HG03025 (cell line): ENCODE measurements at regions not wholly inside any gene's neighbourhood (a gene's known extent, or its start where the extent isn't known, plus 50 kb on each side); places are given as distances from the start of the nearest gene placed in this dataset.

Source experiments
- ATAC-seq: cut with Tn5 transposase; IDR thresholded peaks from one replicate; pipeline ENCODE4 v1.9.1; 2021; ENCODE audit warnings: mild to moderate bottlenecking, moderate library complexity; ENCODE audit not compliant: unreplicated experiment, low FRiP score

DNA sequence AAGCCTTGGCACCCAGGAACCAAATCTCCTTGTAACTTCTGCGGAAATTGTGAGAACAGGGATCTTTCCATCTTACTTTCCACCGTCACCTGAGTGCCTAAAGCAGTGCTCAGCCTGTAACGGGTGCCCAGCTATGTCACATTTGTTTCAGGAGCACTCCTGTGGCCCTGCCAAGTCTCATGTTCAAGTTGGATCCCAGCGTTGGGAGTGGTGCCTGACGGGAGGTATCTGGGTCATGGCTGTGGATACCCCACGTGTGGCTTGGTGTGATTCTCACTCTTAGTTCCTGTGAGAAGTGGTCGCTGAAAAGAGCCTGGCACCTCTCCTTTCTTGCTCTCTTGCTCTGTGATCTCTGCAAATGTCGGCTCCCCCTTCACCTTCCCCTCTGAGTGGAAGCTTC, 114.9 kb downstream of the UQCRFS1 start:
- no peak for ATAC-seq

DNA sequence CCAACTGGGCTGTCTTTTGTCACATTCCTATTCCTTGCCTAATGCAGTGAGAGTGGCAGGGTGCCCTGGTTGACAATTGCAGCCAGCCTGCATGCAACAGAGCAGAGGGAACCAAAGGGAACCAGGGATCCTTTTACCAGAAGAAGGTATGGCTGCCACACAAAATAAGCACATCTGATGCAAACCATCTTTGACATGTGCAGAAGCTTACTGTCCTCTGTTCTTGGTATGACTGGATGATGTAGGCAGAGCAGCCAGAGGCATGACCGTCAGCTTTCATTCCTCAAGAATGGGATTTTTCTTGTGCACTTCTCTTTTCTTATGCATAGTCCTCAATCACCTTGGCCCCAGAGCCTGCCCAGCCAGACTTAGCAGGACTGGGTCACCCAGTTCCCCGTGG, 116.1 kb downstream of the UQCRFS1 start:
- ATAC-seq: no peak

DNA sequence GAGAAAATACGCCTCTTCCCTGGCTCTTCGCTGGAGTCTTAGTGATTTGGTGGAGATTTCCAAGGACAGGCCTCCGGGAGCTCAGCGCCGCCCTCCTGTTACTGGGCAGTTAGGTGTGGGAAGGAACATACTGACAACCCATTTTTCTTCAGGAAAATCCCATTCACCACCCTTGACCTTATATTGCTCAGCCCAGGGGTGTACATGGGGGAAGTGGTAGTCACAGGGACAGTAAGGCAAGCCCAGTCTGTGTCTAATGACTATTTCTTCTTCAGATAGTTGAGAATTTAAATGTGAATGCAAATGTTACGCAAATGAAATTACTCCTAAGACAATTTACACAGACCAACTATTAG, 119.4 kb downstream of the UQCRFS1 start:
- ATAC-seq: no peak

DNA sequence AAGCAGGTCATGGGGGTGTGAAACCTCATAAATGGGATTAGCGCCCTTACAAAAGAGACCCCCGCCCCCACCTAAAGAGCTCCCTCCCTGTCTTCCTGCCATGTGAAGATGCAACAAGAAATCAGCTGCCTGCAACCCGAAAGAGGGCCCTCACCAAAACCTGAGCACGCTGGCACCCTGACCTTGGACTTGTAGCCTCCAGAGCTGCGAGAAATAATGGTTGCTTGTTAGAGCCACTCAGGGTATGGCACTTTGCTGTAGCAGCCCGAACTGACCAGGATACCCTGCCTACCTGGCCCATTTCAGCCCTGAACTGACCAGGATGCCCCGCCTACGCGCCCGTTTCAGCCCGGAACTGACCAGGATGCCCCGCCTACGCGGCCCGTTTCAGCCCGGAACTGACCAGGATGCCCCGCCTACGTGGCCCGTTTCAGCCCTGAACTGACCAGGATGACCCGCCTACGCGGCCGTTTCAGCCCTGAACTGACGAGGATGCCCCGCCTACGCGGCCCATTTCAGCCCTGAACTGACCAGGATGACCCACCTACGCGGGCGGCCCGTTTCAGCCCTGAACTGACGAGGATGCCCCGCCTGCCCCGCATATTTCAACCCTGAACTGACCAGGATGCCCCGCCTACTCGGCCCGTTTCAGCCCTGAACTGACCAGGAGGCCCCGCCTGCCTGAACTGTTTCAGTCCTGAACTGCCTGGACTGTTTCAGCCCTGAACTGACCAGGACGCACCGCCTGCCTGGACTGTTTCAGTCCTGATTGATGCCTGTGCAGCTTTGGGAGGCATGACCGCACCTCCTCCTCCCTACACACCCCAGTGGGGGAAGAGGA, 120.0 kb downstream of the UQCRFS1 start:
- no peak for ATAC-seq

DNA sequence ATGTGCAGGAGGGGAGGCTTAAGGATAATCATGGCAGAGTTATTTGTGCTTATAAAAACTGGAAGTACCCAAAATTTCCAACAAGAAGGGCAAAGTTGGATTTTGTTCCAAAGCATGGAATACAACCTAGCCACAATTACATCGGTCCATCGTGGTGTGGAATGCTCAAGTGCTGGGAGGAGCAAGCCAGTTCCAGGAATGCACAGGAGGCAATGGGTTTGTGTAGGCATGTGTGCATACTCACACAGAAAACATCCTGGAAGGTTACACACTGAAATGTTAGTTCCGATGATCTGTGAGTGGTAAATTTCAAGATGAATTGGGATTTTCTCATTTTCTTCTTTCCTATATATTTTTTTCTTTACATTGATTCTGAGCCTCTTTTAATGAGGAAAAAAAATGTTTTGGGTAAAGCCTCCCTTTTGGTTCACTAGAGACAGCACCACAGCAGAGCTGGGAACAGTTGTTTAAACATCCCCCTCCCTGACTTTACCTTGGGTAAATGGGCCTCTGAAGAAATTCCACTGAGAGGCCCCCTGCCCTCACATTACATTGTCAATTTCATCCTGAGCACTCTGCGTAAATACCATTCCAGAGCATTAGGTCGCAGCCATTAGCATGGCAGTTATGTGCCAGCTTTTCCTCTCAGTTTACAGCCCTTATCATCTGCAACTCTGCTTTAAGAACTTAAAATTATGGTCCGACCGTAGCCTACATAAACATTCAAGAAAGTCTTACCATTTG, 122.0 kb downstream of the UQCRFS1 start:
- ATAC-seq: no peak

DNA sequence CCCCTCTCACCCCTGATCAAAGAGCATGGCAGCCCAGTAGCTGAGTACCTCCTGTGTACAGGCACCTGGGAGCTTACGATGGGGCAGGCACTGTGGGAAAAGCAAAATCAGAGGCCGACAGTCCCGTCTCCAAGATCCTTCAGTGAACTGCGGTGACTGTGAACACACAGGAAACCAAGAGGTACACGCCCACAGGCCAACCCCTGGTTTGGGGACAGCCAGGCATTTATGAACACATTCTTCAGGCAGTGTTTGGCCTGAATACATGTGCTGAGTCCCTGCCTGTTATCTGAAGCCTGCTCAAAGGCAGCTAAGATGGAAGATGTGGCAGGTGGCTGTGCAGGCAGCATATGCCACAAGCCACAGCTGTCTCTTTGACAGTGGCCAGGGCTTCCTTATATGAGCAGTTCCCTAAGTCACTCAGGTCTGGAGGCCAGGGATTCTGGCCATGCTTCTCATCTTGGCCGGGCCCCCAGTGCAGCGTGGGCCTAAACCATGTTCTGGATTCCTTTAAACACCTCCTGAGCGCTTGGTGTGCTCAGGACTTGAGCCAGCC, 123.6 kb downstream of the UQCRFS1 start:
- ATAC-seq: no peak

DNA sequence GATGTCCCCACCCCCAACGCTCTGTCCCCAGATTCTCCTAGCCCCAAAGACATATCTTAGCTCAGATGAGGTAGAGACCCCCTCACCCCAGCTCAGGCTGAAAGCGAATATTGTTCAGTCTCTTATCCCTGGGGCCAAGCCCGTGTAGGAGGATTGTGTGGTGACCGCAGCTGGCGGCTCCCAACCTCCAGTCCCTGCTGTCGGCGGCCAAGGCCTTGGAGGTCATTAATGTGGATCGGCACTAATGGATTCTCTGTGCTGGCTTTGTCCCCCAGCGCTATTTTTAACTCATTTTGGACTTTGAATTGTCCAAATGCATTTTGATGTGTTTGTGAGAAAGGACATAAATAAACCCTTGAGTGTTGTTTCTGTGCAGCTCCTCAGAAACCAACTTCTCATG, 124.2 kb downstream of the UQCRFS1 start:
- no peak for ATAC-seq

DNA sequence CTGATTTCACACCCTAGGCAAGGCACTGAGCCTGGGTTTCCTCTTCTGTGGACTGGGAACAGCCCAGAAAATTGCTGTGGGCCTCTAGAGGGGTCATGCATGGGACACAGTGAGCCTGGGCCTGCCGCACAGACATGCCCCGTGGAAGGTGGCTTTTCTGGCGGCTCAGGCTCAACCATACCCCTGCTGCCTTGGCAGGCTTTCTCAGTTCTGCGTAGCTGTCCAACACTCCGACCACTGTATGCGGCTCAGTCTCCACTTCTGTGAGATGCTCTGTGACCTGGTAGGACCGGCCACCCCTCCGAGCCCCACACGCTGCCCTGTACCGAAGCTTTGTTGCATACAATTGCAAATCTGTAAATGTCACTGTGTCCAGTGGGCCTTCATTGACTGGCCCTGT, 126.3 kb downstream of the UQCRFS1 start:
- no peak for ATAC-seq

DNA sequence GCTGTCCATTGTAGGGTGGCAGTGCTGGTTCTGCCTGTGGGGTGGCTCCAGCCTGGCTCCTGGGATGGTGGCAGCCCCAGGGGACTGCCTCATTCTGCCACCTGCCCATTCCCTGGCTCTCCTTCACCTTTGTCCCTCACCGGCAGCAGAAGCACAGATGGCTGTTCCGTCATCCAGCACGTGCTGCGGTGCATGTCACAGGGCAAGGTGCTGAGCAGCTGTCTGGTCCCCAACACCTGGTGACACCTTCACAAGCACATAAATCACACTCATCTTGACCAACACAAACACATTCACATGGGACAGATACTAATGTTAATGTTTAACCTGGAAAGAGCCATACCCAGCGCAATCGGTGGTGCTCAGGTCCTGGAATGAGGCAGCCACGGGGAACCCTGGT, 126.8 kb downstream of the UQCRFS1 start:
- no peak for ATAC-seq

DNA sequence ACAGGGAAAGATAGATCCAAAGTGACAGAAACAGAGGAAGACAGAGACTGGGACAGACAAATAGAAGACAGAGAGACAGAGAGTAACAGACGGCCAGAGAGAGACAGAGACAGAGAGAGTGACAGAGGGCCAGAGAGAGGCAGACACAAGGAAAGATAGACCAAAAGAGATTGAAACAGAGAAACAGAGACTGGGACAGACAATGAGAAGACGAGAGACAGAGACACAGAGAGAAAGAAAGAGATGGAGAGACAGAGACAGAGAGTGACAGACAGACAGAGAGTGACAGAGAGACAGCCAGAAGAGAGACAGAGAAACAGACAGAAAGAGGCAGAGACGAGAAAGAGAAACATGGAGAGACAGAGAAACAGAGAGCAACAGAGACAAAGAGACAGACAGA, 127.3 kb downstream of the UQCRFS1 start:
- ATAC-seq: no peak

DNA sequence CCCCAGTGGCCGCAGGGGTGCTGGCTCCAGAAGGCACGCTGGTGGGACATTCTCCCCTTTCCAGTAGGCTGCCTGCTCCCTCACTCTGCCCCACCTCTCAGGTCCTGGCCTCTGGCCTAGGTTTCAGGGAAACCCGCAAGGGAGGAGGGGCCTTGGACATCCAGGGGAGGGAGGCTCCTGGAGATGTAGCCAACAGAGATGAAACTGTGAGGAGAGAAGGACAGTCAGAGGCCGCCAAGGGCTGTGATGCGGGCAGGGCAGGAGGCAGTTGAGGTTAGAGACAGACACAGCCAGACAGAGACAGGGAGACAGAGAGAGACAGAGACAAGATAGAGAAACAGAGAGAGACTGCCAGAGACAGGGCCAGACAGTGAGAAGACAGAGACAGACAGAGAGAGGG, 127.7 kb downstream of the UQCRFS1 start:
- no peak for ATAC-seq

DNA sequence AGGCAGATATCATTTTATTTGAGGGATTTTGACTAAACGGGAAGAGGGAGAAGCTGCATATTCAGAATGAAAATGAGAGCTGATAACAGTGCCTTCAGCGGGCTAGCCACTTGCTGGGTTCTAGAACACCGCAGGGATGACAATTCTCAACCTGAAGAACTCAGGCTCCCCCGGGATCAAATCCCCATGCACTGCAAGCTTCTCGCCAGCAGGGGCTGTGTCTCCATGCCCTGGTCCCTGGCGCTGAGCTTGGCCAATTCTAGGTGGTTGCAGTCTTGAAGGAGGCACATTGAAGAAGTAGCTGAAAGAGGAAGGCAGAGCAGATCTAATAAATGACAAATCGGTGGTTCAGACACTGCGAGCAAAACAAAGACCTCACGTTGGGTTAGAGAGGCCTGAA, 128.7 kb downstream of the UQCRFS1 start:
- no peak for ATAC-seq

DNA sequence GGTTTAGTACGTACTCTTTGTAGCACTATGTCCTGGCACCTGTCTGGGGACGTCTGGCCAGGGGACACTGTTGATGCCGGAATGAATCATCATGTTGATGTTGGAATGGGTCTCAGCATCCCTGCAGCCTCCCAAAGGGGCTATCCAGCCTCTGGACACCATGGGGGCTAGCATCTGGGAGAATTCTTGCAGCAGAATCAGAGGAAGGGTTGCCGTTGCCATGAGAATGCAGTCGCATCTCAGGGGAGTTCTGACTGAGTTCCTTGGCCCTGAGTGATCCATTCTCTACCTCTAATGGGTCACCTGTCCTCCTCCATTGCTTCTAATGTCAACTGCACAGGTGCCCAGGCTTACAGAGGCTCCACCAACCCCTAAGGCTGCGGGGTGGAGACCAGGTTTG, 129.1 kb downstream of the UQCRFS1 start:
- ATAC-seq: no peak

DNA sequence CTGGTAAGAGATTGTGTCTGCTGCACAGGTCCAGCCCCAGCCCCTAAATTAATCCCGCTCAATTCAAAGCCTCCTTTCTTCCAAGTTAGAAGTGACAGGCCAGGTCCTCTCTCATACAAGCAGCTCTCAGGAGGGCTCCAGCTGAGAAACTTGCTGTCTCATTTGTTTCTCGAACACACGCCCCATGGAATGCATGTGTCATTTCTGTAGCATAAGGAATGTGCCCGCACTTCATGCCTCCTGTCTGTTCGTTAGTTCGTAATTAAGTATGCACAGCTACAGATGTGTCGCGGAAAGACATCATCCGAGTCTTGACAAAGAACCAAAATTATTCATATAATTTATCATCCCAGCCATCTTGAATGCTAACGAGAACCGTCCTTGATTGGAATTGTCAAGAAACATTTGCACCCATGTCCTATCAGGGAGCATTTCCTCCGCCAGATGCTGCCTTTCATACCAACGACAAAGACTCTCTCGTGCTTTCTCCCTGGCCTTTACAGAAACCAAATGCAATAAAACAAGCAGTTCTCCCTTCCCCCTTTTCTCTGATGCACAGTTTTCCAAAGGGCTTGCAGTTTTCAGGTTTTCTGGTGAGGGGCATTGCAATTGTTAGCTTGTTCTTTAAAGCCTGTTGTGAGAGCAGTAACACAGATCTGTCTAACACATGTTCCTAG, 133.5 kb downstream of the UQCRFS1 start:
- ATAC-seq: no peak

DNA sequence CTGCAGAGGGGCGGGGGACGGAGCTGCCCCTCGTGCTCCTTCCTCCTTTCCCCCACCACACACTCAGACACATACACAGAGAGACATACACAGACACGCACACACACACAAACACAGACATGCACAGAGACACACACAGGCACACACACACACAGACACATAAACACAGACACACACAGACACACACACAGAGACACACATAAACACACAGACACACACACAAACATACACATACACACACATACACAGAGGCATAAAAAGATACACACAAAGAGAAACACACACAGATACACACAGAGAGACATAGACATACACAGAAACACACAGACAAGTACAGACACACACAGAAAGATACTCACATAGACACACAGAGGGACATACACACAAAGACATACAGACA, 136.0 kb downstream of the UQCRFS1 start:
- ATAC-seq: no peak

DNA sequence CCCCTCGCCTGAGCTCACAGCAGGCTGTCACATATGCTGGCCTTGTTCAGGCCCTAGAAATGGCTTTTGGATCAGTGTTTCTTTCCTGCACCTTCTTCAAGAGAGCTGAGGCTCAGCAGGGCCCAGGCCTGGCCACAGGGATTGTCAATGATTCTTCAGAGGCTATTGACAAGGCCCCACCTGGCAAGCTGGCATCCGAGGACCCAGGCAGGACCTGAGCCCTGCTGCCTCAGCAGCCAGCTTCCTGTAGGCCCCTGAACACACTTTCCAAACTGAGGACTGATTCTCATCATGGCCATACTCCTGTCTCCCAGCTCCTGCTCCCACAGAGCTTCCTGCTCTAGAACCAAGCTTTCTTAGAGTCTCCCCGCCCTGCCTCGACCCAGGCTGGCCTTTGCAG, 136.8 kb downstream of the UQCRFS1 start:
- ATAC-seq: no peak

DNA sequence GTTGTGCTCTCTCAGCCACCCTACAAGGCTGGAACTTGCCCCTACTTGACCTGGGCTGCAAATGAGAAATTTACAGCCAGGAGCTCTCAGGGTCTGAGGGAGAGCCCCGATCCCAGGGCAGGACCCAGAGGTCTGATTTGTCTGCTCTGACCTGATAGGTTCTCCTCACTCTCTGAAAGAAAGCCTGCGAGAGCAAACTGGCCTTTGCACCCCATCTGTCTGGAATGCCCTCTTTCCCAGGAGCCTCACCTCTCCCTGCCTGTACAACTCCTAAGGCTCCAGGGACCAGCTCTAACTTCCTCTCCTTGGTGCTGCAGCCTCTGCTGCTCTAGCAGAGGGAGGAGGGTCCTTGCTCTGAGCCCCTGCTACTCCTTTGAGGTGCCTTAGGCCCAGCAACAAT, 137.8 kb downstream of the UQCRFS1 start:
- no peak for ATAC-seq

DNA sequence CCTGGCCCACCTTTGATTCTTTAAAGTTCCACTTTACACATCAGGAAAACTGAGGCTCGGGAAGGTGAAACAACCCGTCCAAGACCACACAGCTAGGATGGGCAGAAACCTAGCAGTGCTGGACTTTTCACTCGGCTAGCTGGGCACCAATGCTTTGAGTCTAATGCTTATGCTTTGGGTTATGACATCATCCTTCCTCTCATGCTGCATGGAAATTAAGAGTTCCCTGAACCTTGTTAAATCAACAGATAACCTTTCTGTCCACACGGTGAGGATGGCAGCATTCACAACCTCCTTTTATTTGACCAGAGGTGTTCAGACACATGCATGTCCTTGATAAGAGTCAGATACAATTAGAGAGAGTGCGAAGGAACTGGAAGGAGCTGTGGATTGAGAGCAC, 138.4 kb downstream of the UQCRFS1 start:
- ATAC-seq: no peak

DNA sequence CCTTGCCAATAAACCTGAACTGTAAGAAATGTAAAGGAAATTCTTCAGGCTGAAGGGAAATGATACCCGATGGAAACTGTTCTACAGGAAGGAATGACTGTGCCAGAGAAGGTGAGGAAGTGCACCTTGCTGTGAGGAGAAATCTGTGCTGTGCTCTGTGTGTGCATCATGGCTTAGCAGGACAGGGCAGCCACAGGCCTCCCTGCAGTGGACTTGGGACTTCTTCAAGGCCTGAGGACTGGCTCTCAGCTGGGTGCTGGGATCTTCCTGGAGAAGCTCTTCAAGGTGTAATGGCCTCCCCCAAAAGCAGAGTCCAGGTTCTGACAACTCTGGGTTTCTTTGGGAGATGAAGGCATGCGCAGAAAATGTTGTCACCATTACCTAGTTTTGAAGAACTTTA, 145.1 kb downstream of the UQCRFS1 start:
- no peak for ATAC-seq

DNA sequence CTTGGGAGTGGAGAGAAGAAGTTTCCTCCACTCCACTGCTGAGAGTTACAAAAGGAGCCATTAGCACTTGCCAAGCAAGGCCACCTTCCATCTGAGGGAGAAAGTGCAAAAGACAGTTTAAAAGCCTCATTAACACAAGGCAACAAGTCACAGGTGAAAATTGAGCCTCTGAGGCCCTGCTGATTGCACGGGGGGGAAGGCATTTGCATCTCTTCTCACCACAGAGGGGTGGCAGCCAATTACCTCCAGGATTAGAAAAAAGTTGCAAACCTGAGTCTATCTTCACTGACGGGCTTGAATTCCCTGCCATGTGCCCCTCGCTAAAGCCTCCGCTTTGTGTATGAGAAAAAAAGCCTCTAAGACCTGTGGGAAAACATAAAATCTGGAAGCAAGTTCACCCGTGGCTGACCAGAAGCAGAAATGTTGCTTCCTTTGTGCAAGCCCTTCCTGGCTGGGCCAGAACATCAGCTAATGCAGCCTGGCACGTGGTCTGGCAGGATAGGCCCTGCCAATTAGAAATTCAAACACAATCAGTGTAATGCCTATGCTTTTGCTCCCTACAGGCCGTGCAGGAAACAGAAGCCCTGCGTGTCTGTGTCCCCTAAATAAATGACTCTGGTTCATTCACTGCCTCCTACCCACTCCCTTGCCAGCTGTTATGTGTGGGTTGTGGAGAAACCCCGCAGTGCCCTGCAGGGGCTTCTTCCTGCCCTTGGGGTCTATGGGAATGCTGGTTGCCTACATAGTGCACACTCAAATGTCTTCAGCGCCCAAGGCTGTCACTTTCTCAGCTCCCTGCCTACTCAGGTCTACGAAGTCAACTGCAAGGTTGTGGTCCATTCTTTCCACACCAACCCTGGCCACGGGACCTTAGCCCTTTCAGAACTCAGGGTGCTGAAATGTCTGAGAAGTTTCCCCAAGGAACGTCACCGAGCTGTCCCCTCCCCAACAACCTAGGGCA, 150.2 kb downstream of the UQCRFS1 start:
- no peak for ATAC-seq
